ENCODE measurements at regions not wholly inside any gene's neighbourhood (a gene's known extent, or its start where the extent isn't known, plus 50 kb on each side); places are given as distances from the start of the nearest gene placed in this dataset.

DNA sequence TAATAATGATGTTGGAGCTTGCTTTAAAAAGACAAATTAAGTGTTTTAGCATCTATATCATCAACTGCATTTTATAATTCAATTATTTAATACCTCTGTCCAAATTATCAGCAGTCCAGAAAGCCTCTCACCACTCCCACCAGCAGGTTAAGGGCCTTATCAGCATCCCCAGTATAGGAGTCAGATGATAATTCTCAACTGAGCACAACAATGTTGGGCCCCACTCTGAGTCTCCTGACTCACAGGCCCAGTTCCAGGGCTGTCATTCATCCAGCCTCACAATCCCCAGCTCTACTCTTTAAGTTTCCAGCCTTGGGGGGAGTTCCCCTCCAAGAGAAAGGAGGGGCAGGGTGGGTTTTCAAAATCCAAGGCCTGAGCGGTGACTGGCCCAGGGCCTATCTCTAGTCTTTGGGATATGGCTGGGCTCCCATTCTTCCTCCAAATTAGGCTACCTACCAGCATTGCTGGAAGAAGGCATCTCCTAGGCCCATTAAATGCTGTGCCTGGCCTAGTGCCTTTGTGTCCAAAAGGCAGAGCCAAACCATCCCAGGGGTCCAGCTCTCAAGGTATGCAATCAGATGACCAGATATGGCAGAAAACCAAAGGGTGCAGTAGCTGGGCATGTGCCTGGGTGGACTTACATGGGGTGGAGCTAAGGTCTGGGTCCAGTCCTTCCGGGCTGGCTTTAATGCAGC lies 134.1 kb downstream of the GLUL start:
- Histone ChIP-seq H4K20me1 (ENCODE audit: insufficient read depth, low read length) (no peaks in the 10 kb centered on the region), H3K9ac (ENCODE audit: low read length) (no peak overlapping the region), H3K4me2 (ENCODE audit: low read length) (no peak overlapping the region), H3K79me2 (ENCODE audit: insufficient read depth, low read length) (no peaks in the 10 kb centered on the region), H3K27ac (ENCODE audit: low read depth, low read length, poor library complexity, severe bottlenecking) (no peak overlapping the region), H3K27me3 (ENCODE audit: insufficient read depth, low read length) (no peaks in the 10 kb centered on the region), H3K4me3 (ENCODE audit: low read depth, low read length, poor library complexity, severe bottlenecking) (no peak overlapping the region), H3K4me1 (ENCODE audit: insufficient read depth, low read length, severe bottlenecking) (no peaks in the 10 kb centered on the region), H3F3A (ENCODE audit: insufficient read depth, low read length) (no peaks in the 10 kb centered on the region), H3K9me2 (ENCODE audit: low read depth, low read length) (no peaks in the 10 kb centered on the region), H3K9me3 (ENCODE audit: low read length) (no peaks in the 10 kb centered on the region), H3K36me3 (ENCODE audit: insufficient read depth, low read length) (no peaks in the 10 kb centered on the region), H2AFZ (ENCODE audit: low read length) (no peak overlapping the region)
- TF ChIP-seq, protein P1, sequence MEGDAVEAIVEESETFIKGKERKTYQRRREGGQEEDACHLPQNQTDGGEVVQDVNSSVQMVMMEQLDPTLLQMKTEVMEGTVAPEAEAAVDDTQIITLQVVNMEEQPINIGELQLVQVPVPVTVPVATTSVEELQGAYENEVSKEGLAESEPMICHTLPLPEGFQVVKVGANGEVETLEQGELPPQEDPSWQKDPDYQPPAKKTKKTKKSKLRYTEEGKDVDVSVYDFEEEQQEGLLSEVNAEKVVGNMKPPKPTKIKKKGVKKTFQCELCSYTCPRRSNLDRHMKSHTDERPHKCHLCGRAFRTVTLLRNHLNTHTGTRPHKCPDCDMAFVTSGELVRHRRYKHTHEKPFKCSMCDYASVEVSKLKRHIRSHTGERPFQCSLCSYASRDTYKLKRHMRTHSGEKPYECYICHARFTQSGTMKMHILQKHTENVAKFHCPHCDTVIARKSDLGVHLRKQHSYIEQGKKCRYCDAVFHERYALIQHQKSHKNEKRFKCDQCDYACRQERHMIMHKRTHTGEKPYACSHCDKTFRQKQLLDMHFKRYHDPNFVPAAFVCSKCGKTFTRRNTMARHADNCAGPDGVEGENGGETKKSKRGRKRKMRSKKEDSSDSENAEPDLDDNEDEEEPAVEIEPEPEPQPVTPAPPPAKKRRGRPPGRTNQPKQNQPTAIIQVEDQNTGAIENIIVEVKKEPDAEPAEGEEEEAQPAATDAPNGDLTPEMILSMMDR (IDR thresholded peaks at IDR 0.05; ENCODE audit: low read length) = no peak
- TF ChIP-seq EZH2 (IDR thresholded peaks at IDR 0.05; ENCODE audit: borderline replicate concordance, low read length) = no peak

DNA sequence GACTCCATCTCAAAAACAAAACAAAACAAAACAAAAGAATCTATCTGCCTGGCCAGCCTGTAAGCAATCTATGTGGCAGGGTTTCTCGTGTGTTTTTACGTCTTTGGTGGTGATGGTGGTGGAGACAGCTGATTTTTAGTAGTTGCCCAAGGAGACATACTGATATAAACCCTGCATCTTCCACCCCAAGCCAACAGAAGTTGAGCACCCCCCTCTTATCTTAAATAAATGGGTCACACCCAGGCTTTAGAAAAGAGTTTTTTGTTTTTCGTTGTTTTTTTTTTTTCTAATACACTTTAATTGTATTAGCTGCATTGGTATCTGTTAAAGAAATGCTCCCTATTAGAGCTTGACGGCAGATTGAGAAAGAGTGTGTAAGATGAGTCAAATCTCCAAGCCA lies 134.7 kb downstream of the GLUL start:
- H3K27me3 ChIP-seq (ENCODE audit: insufficient read depth, low read length) = no peaks in the 10 kb centered on the region
- H3K9me3 ChIP-seq (ENCODE audit: low read length) = no peaks in the 10 kb centered on the region
- H3K9ac ChIP-seq (ENCODE audit: low read length) = no peak overlapping the region
- H2AFZ ChIP-seq (ENCODE audit: low read length) = no peak overlapping the region
- no peaks in the 10 kb centered on the region for H3F3A ChIP-seq (ENCODE audit: insufficient read depth, low read length)
- no peak for TF ChIP-seq EZH2 (IDR thresholded peaks at IDR 0.05; ENCODE audit: borderline replicate concordance, low read length)
- TF ChIP-seq, protein P1 (IDR thresholded peaks at IDR 0.05; ENCODE audit: low read length) = no peak
- H3K4me2 ChIP-seq (ENCODE audit: low read length) = no peak overlapping the region
- no peaks in the 10 kb centered on the region for H3K9me2 ChIP-seq (ENCODE audit: low read depth, low read length)
- H3K27ac ChIP-seq (ENCODE audit: low read depth, low read length, poor library complexity, severe bottlenecking) = no peak overlapping the region
- no peaks in the 10 kb centered on the region for H3K79me2 ChIP-seq (ENCODE audit: insufficient read depth, low read length)
- no peak overlapping the region for H3K4me3 ChIP-seq (ENCODE audit: low read depth, low read length, poor library complexity, severe bottlenecking)
- no peaks in the 10 kb centered on the region for H3K4me1 ChIP-seq (ENCODE audit: insufficient read depth, low read length, severe bottlenecking)
- H4K20me1 ChIP-seq (ENCODE audit: insufficient read depth, low read length) = no peaks in the 10 kb centered on the region
- H3K36me3 ChIP-seq (ENCODE audit: insufficient read depth, low read length) = no peaks in the 10 kb centered on the region

DNA sequence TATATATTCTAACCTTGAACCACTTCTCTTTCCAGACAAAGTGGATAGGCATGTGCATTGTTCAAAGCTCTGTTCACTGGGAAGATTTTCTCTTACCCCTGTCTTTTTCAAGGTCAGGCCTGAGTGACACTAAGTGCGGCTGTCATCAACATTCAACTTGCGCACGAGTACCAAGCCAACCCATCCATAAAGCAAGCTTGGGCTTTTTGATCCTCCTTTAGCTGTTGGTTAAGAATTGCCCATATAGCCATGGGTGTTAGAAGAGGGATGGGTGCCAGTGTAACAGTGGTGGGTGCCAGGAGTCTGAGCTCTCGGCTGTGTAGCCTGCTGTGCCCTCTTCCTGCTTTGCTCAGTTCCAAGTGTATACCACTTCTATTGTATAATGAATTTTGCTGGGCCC lies 136.1 kb downstream of the GLUL start:
- H3K4me2 ChIP-seq (ENCODE audit: low read length) = no peak overlapping the region
- TF ChIP-seq, protein P1 (IDR thresholded peaks at IDR 0.05; ENCODE audit: low read length) = no peak
- TF ChIP-seq EZH2 (IDR thresholded peaks at IDR 0.05; ENCODE audit: borderline replicate concordance, low read length) = no peak

More for the DNA sequence above, 136.1 kb downstream of the GLUL start:
- no peak overlapping the region for H2AFZ ChIP-seq (ENCODE audit: low read length)
- no peaks in the 10 kb centered on the region for H3K9me3 ChIP-seq (ENCODE audit: low read length)
- no peak overlapping the region for H3K9ac ChIP-seq (ENCODE audit: low read length)
- H3K27ac ChIP-seq (ENCODE audit: low read depth, low read length, poor library complexity, severe bottlenecking) = no peak overlapping the region
- no peaks in the 10 kb centered on the region for H3K9me2 ChIP-seq (ENCODE audit: low read depth, low read length)
- H4K20me1 ChIP-seq (ENCODE audit: insufficient read depth, low read length) = no peaks in the 10 kb centered on the region
- H3F3A ChIP-seq (ENCODE audit: insufficient read depth, low read length) = no peaks in the 10 kb centered on the region
- H3K27me3 ChIP-seq (ENCODE audit: insufficient read depth, low read length) = no peaks in the 10 kb centered on the region
- H3K79me2 ChIP-seq (ENCODE audit: insufficient read depth, low read length) = no peaks in the 10 kb centered on the region
- H3K4me1 ChIP-seq (ENCODE audit: insufficient read depth, low read length, severe bottlenecking) = no peaks in the 10 kb centered on the region
- H3K36me3 ChIP-seq (ENCODE audit: insufficient read depth, low read length) = no peaks in the 10 kb centered on the region
- no peak overlapping the region for H3K4me3 ChIP-seq (ENCODE audit: low read depth, low read length, poor library complexity, severe bottlenecking)

All from OCI-LY1 (cell line).